Neural crest cell (in vitro differentiated cells): ENCODE measurements at regions not wholly inside any gene's neighbourhood (a gene's known extent, or its start where the extent isn't known, plus 50 kb on each side); places are given as distances from the start of the nearest gene placed in this dataset.

Experiments used
- DNase-seq: peaks from one replicate; pipeline ENCODE4 v3.0.0; 2021; ENCODE audit warnings: low read depth, mixed read lengths, low spot score
- H3K27ac Mint-ChIP-seq: one replicate; pipeline ENCODE4 v1.8.0; 2021; ENCODE audit warnings: mild to moderate bottlenecking, mixed read lengths; ENCODE audit not compliant: unreplicated experiment
- H3K27me3 Mint-ChIP-seq: 2 replicates; pipeline ENCODE4 v1.8.0; 2021; ENCODE audit warnings: low read depth, mild to moderate bottlenecking, mixed read lengths
- H3K36me3 Mint-ChIP-seq: 2 replicates; pipeline ENCODE4 v1.8.0; 2021; ENCODE audit warnings: low read depth, mild to moderate bottlenecking, mixed read lengths
- H3K4me1 Mint-ChIP-seq: 2 replicates; pipeline ENCODE4 v1.8.0; 2021; ENCODE audit warnings: mixed read lengths
- H3K4me3 Mint-ChIP-seq: one replicate; pipeline ENCODE4 v1.8.0; 2021; ENCODE audit warnings: mild to moderate bottlenecking, mixed read lengths
- H3K9me3 Mint-ChIP-seq: 2 replicates; pipeline ENCODE4 v1.8.0; 2021; ENCODE audit warnings: mixed read lengths
- CTCF ChIP-seq: fragments of 200-600 bp; sonication (generic); conservative IDR thresholded peaks from 2 replicates; pipeline ENCODE4 v1.5.0; 2021; ENCODE audit warnings: antibody characterized with exemption, mild to moderate bottlenecking

GRCh38 chr2:104936527-104936926, 82.6 kb downstream of the POU3F3 start:
- Mint-ChIP-seq H3K9me3 (no peaks in the 10 kb centered on the region), H3K27ac (no peak overlapping the region), H3K4me1 (peaks cover 11% of the 10 kb centered on the region), H3K27me3 (no peaks in the 10 kb centered on the region), H3K36me3 (peaks cover 2% of the 10 kb centered on the region), H3K4me3 (no peak overlapping the region)
- DNase-seq: no peak
- TF ChIP-seq CTCF: no peak

- TF ChIP-seq CTCF: no peak
- Mint-ChIP-seq H3K4me3 (no peak overlapping the region), H3K27ac (no peak overlapping the region), H3K9me3 (no peaks in the 10 kb centered on the region), H3K36me3 (peaks cover 2% of the 10 kb centered on the region), H3K27me3 (no peaks in the 10 kb centered on the region), H3K4me1 (peaks cover 4% of the 10 kb centered on the region)
- DNase-seq: no peak
Observed at GRCh38 chr2:104938231-104938941, 84.5 kb downstream of the POU3F3 start.

GRCh38 chr2:104939570-104940217, 85.8 kb downstream of the POU3F3 start:
- H3K27me3 Mint-ChIP-seq: no peaks in the 10 kb centered on the region
- no peak for TF ChIP-seq CTCF
- peaks cover 12% of the 10 kb centered on the region for H3K4me1 Mint-ChIP-seq
- no peak overlapping the region for H3K27ac Mint-ChIP-seq
- no peak for DNase-seq
- peaks cover 2% of the 10 kb centered on the region for H3K36me3 Mint-ChIP-seq
- H3K4me3 Mint-ChIP-seq: no peak overlapping the region
- no peaks in the 10 kb centered on the region for H3K9me3 Mint-ChIP-seq

- H3K27me3 Mint-ChIP-seq: peaks cover 3% of the 10 kb centered on the region
- H3K9me3 Mint-ChIP-seq: no peaks in the 10 kb centered on the region
- no peak overlapping the region for H3K4me3 Mint-ChIP-seq
- DNase-seq: peak; percentile 18
- H3K27ac Mint-ChIP-seq: no peak overlapping the region
- peak; percentile 78 for TF ChIP-seq CTCF
- peaks cover 37% of the 10 kb centered on the region for H3K4me1 Mint-ChIP-seq
- H3K36me3 Mint-ChIP-seq: no peaks in the 10 kb centered on the region
Observed at GRCh38 chr2:104944495-104944894, 90.6 kb downstream of the POU3F3 start.

- no peak for DNase-seq
- H3K27me3 Mint-ChIP-seq: peaks cover 3% of the 10 kb centered on the region
- no peaks in the 10 kb centered on the region for H3K36me3 Mint-ChIP-seq
- peaks cover 37% of the 10 kb centered on the region for H3K4me1 Mint-ChIP-seq
- no peaks in the 10 kb centered on the region for H3K9me3 Mint-ChIP-seq
- no peak for TF ChIP-seq CTCF
- no peak overlapping the region for H3K27ac Mint-ChIP-seq
- no peak overlapping the region for H3K4me3 Mint-ChIP-seq
Observed at GRCh38 chr2:104945121-104945520, 91.2 kb downstream of the POU3F3 start.
